Right atrium auricular region (tissue), 2 donors: ENCODE measurements at regions not wholly inside any gene's neighbourhood (a gene's known extent, or its start where the extent isn't known, plus 50 kb on each side); places are given as distances from the start of the nearest gene placed in this dataset.

Experiments used
- DNase-seq: peaks from one replicate; pipeline ENCODE4 v3.0.0-alpha.2; 2019; ENCODE audit warnings: low spot score
- H3K27ac ChIP-seq, 2 donors: fragments of 200-600 bp; sonication (generic); 1 replicate in 1 of 2; 2 replicates in 1 of 2; pipeline ENCODE4 v1.5.1; 2016 to 2019
- H3K27me3 ChIP-seq, 2 donors: fragments of 200-600 bp; sonication (generic); one replicate each; pipeline versions ENCODE4 v1.5.1 to v1.6.0; 2017 to 2019
- H3K36me3 ChIP-seq: fragments of 200-600 bp; sonication (generic); one replicate; pipeline ENCODE4 v1.5.1; 2016
- H3K4me1 ChIP-seq, 2 donors: fragments of 200-600 bp; sonication (generic); one replicate each; pipeline versions ENCODE4 v1.5.1 to v1.6.0; 2017 to 2019
- H3K4me3 ChIP-seq, 2 donors: fragments of 200-600 bp; sonication (generic); 1 replicate in 1 of 2; 2 replicates in 1 of 2; pipeline ENCODE4 v1.5.1; 2017 to 2019; ENCODE audit warnings: mild to moderate bottlenecking in 1 of 2, moderate library complexity in 1 of 2
- H3K9me3 ChIP-seq, 2 donors: fragments of 200-600 bp; sonication (generic); one replicate each; pipeline ENCODE4 v1.5.1; 2019
- CTCF ChIP-seq, 2 donors: fragments of 200-600 bp; sonication (generic); IDR thresholded peaks; one replicate each; pipeline ENCODE4 v1.5.1; 2019; ENCODE audit warnings: antibody characterized with exemption in 2 of 2

GRCh38 chr3:56878074-56878473, 76.3 kb upstream of the ARHGEF3 start:
- no peak for DNase-seq
- Histone ChIP-seq H3K36me3 (no peaks in the 10 kb centered on the region), H3K27ac (no peak overlapping the region), H3K27me3 (no peaks in the 10 kb centered on the region), H3K4me3 (no peak overlapping the region), H3K4me1 (peaks cover 0 to 25% of the 10 kb centered on the region in 2 donors), H3K9me3 (no peaks in the 10 kb centered on the region)
- no peak for TF ChIP-seq CTCF (IDR thresholded peaks at IDR 0.05)

DNA sequence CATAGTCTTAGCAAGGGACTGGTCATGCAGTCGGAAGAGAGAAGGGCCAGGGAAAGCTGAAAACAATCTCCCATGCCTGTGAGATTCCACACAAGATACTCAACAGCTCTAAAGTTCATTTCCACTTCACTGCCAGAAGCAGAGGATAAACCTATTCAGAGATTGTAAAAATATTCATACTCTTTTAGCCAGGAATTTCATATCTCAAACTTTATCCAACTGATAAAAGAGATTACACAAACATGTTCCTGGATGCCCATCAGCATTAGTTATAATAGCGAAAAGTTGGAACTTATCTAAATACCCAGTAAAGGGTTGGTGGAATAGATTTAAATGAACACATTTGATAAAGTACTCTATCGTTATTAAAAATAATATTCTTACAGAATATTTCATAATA, 75.2 kb upstream of the ARHGEF3 start:
- Histone ChIP-seq H3K27ac (no peak overlapping the region), H3K4me3 (no peak overlapping the region), H3K4me1 (peaks cover 0 to 25% of the 10 kb centered on the region in 2 donors), H3K27me3 (no peaks in the 10 kb centered on the region), H3K9me3 (no peaks in the 10 kb centered on the region), H3K36me3 (no peaks in the 10 kb centered on the region)
- TF ChIP-seq CTCF (IDR thresholded peaks at IDR 0.05): no peak
- no peak for DNase-seq

DNA sequence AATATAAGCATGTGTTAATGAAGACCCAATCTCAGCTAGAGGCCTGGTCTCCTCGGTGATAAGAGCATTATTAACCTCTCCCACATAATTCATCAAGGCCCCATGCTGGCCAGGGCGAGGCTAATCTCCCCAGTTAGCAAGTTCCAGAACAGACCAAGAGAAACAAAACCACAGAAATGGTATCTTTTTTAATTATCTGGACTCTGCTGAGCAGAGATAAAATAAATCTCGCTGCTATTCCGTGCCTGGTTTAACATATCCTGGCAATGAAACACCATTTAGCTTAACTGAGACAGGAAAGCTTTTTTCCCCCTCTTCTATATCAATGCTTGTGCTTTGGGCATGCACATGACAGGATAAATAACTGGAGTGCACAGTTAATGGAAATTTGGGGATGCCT, 72.5 kb upstream of the ARHGEF3 start:
- no peak overlapping the region for H3K4me3 ChIP-seq
- no peak for DNase-seq
- no peak for TF ChIP-seq CTCF (IDR thresholded peaks at IDR 0.05)
- no peaks in the 10 kb centered on the region for H3K27me3 ChIP-seq
- peaks cover 0 to 18% of the 10 kb centered on the region in 2 donors for H3K4me1 ChIP-seq
- no peaks in the 10 kb centered on the region for H3K36me3 ChIP-seq
- H3K27ac ChIP-seq: no peak overlapping the region
- H3K9me3 ChIP-seq: no peaks in the 10 kb centered on the region

- H3K4me3 ChIP-seq: no peak overlapping the region
- H3K9me3 ChIP-seq: no peaks in the 10 kb centered on the region
- no peak for TF ChIP-seq CTCF (IDR thresholded peaks at IDR 0.05)
- no peak for DNase-seq
- no peaks in the 10 kb centered on the region for H3K36me3 ChIP-seq
- peaks cover 0 to 6% of the 10 kb centered on the region in 2 donors for H3K4me1 ChIP-seq
- no peak overlapping the region for H3K27ac ChIP-seq
- no peaks in the 10 kb centered on the region for H3K27me3 ChIP-seq
Observed at GRCh38 chr3:56870436-56870835, 68.7 kb upstream of the ARHGEF3 start.

DNA sequence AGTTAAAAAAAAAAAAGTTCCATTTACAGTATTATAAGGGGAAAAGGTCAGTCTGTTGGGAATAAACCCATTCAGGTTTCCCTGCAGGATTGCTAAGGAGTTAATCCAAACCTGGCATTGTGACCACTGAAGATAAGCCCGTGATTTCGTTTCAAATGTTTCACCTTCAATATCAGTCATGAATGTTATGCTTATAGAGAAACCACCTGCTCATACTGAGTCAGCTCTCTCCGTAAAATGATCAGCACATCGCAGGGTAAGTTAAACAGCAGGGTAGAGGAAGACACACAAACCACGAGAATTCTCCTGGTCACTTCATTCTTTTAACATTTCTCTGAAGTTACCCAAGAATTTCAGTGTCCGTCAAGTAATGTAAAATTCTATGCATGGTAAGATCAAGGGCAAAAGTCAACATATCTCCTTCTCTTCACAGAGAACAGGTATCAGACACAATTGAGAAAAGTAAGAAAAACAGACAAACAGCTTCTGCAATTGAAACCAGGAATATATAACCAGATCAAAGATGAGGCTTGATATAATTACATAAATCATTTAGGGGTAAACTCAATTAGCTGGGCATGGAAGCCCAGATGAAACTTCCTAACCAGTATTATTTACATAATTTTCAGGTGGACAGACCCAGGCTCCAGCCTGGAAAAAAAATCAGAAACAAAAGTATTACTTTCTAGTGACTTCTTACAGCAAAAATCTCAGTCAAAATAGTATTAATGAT, 67.6 kb upstream of the ARHGEF3 start:
- no peak overlapping the region for H3K4me3 ChIP-seq
- H3K4me1 ChIP-seq: peaks cover 0 to 2% of the 10 kb centered on the region in 2 donors
- no peaks in the 10 kb centered on the region for H3K36me3 ChIP-seq
- no peaks in the 10 kb centered on the region for H3K27me3 ChIP-seq
- no peak overlapping the region for H3K27ac ChIP-seq
- TF ChIP-seq CTCF (IDR thresholded peaks at IDR 0.05): no peak
- DNase-seq: no peak
- H3K9me3 ChIP-seq: no peaks in the 10 kb centered on the region

GRCh38 chr3:56868706-56869105, 67.0 kb upstream of the ARHGEF3 start:
- TF ChIP-seq CTCF (IDR thresholded peaks at IDR 0.05): no peak
- Histone ChIP-seq H3K4me1 (no peaks in the 10 kb centered on the region), H3K36me3 (no peaks in the 10 kb centered on the region), H3K9me3 (no peaks in the 10 kb centered on the region), H3K27me3 (no peaks in the 10 kb centered on the region), H3K27ac (no peak overlapping the region), H3K4me3 (no peak overlapping the region)
- no peak for DNase-seq
